ENCODE measurements at regions not wholly inside any gene's neighbourhood (a gene's known extent, or its start where the extent isn't known, plus 50 kb on each side); places are given as distances from the start of the nearest gene placed in this dataset.

DNA sequence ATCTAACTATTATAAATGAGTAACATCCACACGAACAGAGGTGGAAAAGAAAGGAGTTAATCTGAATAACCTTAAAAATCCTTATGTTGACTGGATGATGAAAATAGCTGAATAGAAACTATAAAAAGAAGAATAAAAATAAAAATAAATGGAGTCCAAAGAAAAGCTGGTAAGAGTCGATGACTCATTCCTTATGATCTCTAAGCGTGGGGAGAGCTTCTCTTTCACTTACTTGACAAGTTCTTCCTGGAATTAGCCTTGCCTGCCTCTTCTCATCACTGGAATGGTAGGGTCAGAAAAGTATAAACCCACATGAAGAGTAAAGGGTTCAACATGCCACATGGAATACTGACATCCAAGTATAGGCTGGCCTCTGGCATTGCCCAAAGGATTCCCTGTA is 477.0 kb upstream of the RGMB start:
- no CpG with 5 or more reads among the region's 3 CpGs for WGBS (ENCODE audit: insufficient coverage, insufficient read length)
- H3K4me3 ChIP-seq (ENCODE audit: low read length), result no peak overlapping the region
- no peaks in the 10 kb centered on the region for H3K4me1 ChIP-seq (ENCODE audit: control insufficient read depth, insufficient read depth, low read length)
- no peaks in the 10 kb centered on the region for H3K36me3 ChIP-seq (ENCODE audit: control insufficient read depth, insufficient read depth, low read length)
- no peaks in the 10 kb centered on the region for H3K9me3 ChIP-seq (ENCODE audit: control insufficient read depth, insufficient read depth, low read length)
- DNase-seq (ENCODE audit: low read depth, low spot score), result no peak
- no peak overlapping the region for H3K27ac ChIP-seq (ENCODE audit: low read length)
- H3K27me3 ChIP-seq (ENCODE audit: control insufficient read depth, insufficient read depth, low read length), result no peaks in the 10 kb centered on the region

DNA sequence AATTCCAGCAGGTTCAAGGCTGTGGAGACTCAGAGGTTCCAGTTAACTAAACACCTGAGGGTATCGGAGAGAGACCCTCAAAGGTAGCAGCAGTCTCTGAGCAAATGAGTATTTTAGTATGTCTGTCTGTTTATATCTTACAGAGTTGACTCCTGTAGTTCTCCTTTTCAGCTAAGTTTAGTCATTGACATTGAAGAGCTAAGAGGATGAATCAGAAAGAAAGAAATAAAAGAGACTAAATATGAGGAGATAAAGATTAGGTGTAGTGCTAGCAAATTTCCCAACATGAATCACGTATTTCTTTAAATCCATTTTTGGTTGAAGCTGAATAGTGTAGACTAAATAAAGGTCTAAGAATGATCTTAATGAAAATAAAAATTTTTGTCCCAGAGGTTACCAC is 474.0 kb upstream of the RGMB start:
- no peaks in the 10 kb centered on the region for H3K27me3 ChIP-seq (ENCODE audit: control insufficient read depth, insufficient read depth, low read length)
- H3K4me1 ChIP-seq (ENCODE audit: control insufficient read depth, insufficient read depth, low read length), result no peaks in the 10 kb centered on the region
- H3K4me3 ChIP-seq (ENCODE audit: low read length), result no peak overlapping the region
- H3K27ac ChIP-seq (ENCODE audit: low read length), result no peak overlapping the region
- no peaks in the 10 kb centered on the region for H3K9me3 ChIP-seq (ENCODE audit: control insufficient read depth, insufficient read depth, low read length)
- no peak for DNase-seq (ENCODE audit: low read depth, low spot score)
- WGBS (ENCODE audit: insufficient coverage, insufficient read length), result no CpG with 5 or more reads among the region's 2 CpGs
- H3K36me3 ChIP-seq (ENCODE audit: control insufficient read depth, insufficient read depth, low read length), result no peaks in the 10 kb centered on the region

DNA sequence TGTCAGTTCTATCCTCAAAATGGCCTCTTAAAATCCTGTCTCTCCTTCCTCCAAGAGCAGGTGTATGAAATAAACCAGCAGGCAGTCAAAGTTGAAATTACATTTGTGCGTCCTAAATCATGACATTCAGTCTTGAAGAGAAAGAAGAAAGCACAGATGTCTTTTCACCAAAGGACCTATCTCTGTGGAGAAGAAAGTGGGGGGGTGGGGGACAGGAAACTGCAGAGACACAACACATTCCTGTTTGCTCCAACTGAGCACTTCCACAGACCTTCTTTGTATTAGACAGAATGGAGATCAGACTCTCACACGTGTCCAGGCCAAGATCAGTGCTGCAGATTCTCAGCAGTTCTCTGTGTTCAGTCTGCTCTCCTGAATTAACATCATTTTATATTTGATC is 471.9 kb upstream of the RGMB start:
- no peak for DNase-seq (ENCODE audit: low read depth, low spot score)
- no peaks in the 10 kb centered on the region for H3K27me3 ChIP-seq (ENCODE audit: control insufficient read depth, insufficient read depth, low read length)
- H3K27ac ChIP-seq (ENCODE audit: low read length), result no peak overlapping the region
- WGBS (ENCODE audit: insufficient coverage, insufficient read length), result no CpG with 5 or more reads among the region's 2 CpGs
- no peaks in the 10 kb centered on the region for H3K4me1 ChIP-seq (ENCODE audit: control insufficient read depth, insufficient read depth, low read length)
- no peak overlapping the region for H3K4me3 ChIP-seq (ENCODE audit: low read length)
- no peaks in the 10 kb centered on the region for H3K36me3 ChIP-seq (ENCODE audit: control insufficient read depth, insufficient read depth, low read length)
- H3K9me3 ChIP-seq (ENCODE audit: control insufficient read depth, insufficient read depth, low read length), result no peaks in the 10 kb centered on the region

DNA sequence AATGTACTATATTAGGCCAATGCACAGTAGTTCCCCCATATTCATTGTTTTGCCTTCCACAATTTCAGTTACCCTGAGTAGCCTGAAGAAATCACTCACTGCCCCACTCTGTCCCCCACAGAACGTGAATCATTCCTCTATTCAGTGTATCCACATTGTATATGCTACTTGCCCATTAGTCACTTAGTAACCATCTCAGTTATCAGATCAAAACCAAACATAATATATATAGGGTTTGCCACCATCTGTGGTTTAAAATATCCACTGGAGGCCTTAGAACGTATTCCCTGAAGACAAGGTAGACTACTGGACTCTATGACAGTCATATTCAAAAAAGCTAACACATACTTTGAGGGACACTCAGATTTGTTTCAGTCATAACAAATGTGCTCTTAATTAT is 465.7 kb upstream of the RGMB start:
- WGBS (ENCODE audit: insufficient coverage, insufficient read length), result no CpG with 5 or more reads among the region's 2 CpGs
- DNase-seq (ENCODE audit: low read depth, low spot score), result no peak

DNA sequence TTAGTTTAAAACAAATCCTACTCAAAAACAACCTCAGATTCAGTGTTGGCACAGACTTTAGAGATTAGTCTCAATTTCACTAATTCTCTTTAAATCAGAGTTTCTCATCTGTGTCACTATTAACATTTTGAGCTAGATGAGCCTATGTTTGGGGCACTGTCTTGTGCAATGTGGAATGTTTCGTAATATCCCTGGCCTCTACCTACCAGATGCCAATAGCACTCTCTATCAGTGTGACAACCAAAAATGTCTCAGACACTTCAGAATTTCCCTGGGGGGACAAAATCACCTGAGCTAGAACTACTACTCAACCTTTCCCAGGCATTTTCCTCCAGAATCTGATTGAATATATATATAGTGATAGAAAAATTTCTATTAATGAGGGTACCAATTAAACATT is 465.2 kb upstream of the RGMB start:
- no peaks in the 10 kb centered on the region for H3K27me3 ChIP-seq (ENCODE audit: control insufficient read depth, insufficient read depth, low read length)
- DNase-seq (ENCODE audit: low read depth, low spot score), result no peak
- H3K36me3 ChIP-seq (ENCODE audit: control insufficient read depth, insufficient read depth, low read length), result no peaks in the 10 kb centered on the region
- no peaks in the 10 kb centered on the region; the same call in 1 of the 2 replicates for H3K4me1 ChIP-seq (ENCODE audit: control insufficient read depth, insufficient read depth, low read length)
- H3K27ac ChIP-seq (ENCODE audit: low read length), result no peak overlapping the region
- no peak overlapping the region for H3K4me3 ChIP-seq (ENCODE audit: low read length)
- H3K9me3 ChIP-seq (ENCODE audit: control insufficient read depth, insufficient read depth, low read length), result no peaks in the 10 kb centered on the region
- WGBS (ENCODE audit: insufficient coverage, insufficient read length), result no CpG with 5 or more reads among the region's 1 CpG

More for the DNA sequence above, 465.7 kb upstream of the RGMB start:
- Histone ChIP-seq H3K4me1 (ENCODE audit: control insufficient read depth, insufficient read depth, low read length) (no peaks in the 10 kb centered on the region; the same call in 1 of the 2 replicates), H3K4me3 (ENCODE audit: low read length) (no peak overlapping the region), H3K36me3 (ENCODE audit: control insufficient read depth, insufficient read depth, low read length) (no peaks in the 10 kb centered on the region), H3K27ac (ENCODE audit: low read length) (no peak overlapping the region), H3K27me3 (ENCODE audit: control insufficient read depth, insufficient read depth, low read length) (no peaks in the 10 kb centered on the region), H3K9me3 (ENCODE audit: control insufficient read depth, insufficient read depth, low read length) (no peaks in the 10 kb centered on the region)

DNA sequence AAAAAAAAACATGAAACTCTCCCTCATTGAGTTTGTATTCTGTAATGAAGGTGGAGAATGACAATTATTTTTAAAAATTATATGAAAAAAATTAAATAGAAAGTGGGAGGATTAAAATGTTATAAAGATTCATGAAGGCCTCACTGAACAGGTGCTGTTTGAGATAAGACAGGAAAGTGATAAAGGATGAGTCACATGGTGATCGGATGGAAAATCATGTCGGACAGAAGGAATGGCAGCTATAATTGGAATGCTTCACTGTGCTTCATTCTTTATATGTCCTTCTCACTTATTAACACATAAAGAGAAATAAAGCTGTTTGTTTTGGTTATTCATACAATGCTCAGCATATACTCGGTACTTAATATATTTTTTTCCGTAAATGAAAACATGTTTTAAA is 464.5 kb upstream of the RGMB start:
- H3K27me3 ChIP-seq (ENCODE audit: control insufficient read depth, insufficient read depth, low read length), result no peaks in the 10 kb centered on the region
- DNase-seq (ENCODE audit: low read depth, low spot score), result no peak
- H3K4me3 ChIP-seq (ENCODE audit: low read length), result no peak overlapping the region
- no peaks in the 10 kb centered on the region for H3K9me3 ChIP-seq (ENCODE audit: control insufficient read depth, insufficient read depth, low read length)
- H3K36me3 ChIP-seq (ENCODE audit: control insufficient read depth, insufficient read depth, low read length), result no peaks in the 10 kb centered on the region
- no CpG with 5 or more reads among the region's 4 CpGs for WGBS (ENCODE audit: insufficient coverage, insufficient read length)
- H3K27ac ChIP-seq (ENCODE audit: low read length), result no peak overlapping the region
- no peaks in the 10 kb centered on the region; the same call in 1 of the 2 replicates for H3K4me1 ChIP-seq (ENCODE audit: control insufficient read depth, insufficient read depth, low read length)

DNA sequence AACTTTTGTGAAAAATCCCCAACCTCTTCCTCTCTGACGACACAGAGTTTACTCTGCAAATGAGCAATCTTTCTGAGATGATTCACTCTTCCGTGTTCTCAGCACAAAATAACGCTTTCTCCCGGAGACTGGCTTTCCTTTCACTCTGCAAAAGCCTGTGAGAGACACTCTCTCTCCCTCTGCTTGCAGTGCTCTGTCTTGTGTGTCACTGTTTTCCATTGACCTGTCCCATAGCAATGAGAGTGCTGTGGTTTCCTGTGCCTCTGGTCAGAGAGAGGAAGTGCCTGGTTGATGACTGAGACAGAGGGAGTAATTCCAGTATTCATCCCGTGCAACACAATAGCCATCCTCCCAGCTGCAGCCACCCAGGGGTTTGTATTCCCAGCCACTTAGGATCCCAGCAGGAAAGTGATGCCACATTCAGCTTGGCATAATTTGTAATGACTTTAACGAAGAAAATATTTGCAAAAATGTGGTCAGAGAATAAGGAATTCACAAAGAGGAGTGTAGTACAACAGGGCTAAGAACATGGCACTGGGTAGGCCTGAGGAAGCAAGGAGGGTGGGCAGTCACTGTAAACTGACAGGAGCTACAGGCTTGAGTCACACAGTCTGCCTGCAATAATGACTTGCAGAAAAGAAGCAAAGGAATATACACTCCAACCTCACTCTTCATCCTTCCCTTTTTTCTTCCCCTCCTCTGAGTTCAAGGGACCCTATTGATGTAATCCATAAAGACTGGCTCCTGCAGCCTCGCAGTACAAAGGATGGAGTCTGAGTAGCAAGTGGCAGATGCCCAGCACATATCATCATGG is 463.5 kb upstream of the RGMB start:
- no peak overlapping the region for H3K4me3 ChIP-seq (ENCODE audit: low read length)
- H3K4me1 ChIP-seq (ENCODE audit: control insufficient read depth, insufficient read depth, low read length), result no peaks in the 10 kb centered on the region; the same call in 1 of the 2 replicates

DNA sequence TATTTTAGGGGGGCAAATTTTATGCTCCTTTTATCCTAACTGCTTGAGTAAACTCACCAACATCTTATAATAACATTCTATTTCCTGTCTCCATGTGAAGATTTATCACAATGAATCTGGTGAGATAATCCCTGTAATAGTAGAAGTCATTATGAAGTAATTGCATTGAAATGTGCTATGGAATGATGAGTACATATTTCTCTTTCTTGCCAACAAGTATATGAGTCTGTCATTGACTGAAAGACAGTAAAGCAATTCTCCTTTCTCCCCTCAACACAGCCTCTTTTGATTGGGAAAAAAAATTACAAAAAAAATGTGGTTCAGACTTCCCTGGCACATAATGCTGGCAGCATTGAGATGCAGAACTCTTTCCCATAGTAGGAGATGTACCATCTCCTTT is 459.2 kb upstream of the RGMB start:
- Histone ChIP-seq H3K4me1 (ENCODE audit: control insufficient read depth, insufficient read depth, low read length) (peaks cover 2% of the 10 kb centered on the region; the same call in 1 of the 2 replicates), H3K4me3 (ENCODE audit: low read length) (no peak overlapping the region), H3K9me3 (ENCODE audit: control insufficient read depth, insufficient read depth, low read length) (no peaks in the 10 kb centered on the region), H3K27me3 (ENCODE audit: control insufficient read depth, insufficient read depth, low read length) (no peaks in the 10 kb centered on the region), H3K36me3 (ENCODE audit: control insufficient read depth, insufficient read depth, low read length) (no peaks in the 10 kb centered on the region), H3K27ac (ENCODE audit: low read length) (no peak overlapping the region)
- DNase-seq (ENCODE audit: low read depth, low spot score), result no peak

More for the DNA sequence above, 463.5 kb upstream of the RGMB start:
- H3K36me3 ChIP-seq (ENCODE audit: control insufficient read depth, insufficient read depth, low read length), result no peaks in the 10 kb centered on the region
- H3K27me3 ChIP-seq (ENCODE audit: control insufficient read depth, insufficient read depth, low read length), result no peaks in the 10 kb centered on the region
- peak; percentile 39 for DNase-seq (ENCODE audit: low read depth, low spot score)
- no peak overlapping the region for H3K27ac ChIP-seq (ENCODE audit: low read length)
- no CpG with 5 or more reads among the region's 7 CpGs for WGBS (ENCODE audit: insufficient coverage, insufficient read length)
- H3K9me3 ChIP-seq (ENCODE audit: control insufficient read depth, insufficient read depth, low read length), result no peaks in the 10 kb centered on the region

DNA sequence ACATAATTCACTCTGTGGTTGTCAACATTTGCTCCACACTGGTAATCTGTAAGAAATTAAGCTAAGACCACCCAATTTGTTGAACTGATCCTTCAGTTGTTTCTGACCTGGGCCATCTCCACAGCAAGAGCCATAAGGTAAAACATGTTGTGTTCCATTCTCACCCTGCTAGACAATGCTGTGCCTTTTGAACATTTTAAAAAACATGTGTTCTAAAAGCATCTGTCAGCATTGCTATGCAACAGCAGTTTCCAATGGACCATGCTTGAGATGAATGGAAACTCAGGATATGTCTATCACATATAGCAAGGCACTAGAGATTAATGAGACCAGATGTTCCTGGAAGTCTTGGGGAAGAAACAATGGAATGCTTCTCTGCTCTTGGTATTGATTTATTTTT is 455.1 kb upstream of the RGMB start:
- Histone ChIP-seq H3K27ac (ENCODE audit: low read length) (no peak overlapping the region), H3K9me3 (ENCODE audit: control insufficient read depth, insufficient read depth, low read length) (no peaks in the 10 kb centered on the region), H3K36me3 (ENCODE audit: control insufficient read depth, insufficient read depth, low read length) (no peaks in the 10 kb centered on the region), H3K27me3 (ENCODE audit: control insufficient read depth, insufficient read depth, low read length) (no peaks in the 10 kb centered on the region), H3K4me3 (ENCODE audit: low read length) (no peak overlapping the region), H3K4me1 (ENCODE audit: control insufficient read depth, insufficient read depth, low read length) (peaks cover 5% of the 10 kb centered on the region; the same call in 1 of the 2 replicates)
- no peak for DNase-seq (ENCODE audit: low read depth, low spot score)

DNA sequence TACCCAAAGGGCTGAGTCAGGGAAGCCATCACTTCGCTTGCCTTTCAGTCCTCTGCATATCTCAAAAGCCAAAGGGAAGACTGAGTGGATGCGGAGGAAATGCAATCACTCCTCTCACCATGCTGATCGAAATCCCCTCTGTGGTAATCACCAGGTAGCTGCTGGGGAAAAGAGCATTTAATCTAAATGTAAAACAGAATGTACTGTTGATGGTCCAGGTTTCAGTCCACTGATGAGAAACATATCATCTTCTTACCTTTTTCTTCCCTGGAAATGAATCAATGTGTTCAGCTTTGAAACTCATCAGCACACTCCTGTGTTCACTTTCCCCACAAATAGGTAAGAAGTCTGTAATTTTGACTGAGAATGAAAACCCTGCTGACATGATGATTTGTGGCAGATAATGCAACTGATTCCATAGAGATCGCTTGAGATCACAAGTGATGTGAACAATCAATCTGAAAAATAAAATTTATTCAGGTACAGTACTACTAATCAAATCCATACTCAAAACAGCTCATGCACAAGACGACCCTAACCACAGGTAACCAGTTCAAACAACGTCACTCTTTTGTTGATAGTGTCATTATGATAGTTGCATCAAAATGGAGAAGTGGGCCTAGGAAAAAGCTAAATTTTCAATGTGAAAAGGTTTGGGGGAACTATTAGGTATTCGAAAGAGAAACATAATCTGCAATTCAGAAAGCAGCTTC is 454.0 kb upstream of the RGMB start:
- Histone ChIP-seq H3K27me3 (ENCODE audit: control insufficient read depth, insufficient read depth, low read length) (no peaks in the 10 kb centered on the region), H3K4me1 (ENCODE audit: control insufficient read depth, insufficient read depth, low read length) (peaks cover 5% of the 10 kb centered on the region; the same call in 1 of the 2 replicates), H3K9me3 (ENCODE audit: control insufficient read depth, insufficient read depth, low read length) (no peaks in the 10 kb centered on the region), H3K4me3 (ENCODE audit: low read length) (no peak overlapping the region), H3K36me3 (ENCODE audit: control insufficient read depth, insufficient read depth, low read length) (no peaks in the 10 kb centered on the region), H3K27ac (ENCODE audit: low read length) (no peak overlapping the region)
- DNase-seq (ENCODE audit: low read depth, low spot score), result no peak
- no CpG with 5 or more reads among the region's 7 CpGs for WGBS (ENCODE audit: insufficient coverage, insufficient read length)
